Esophagus muscularis mucosa (tissue), 4 donors: ENCODE measurements at regions not wholly inside any gene's neighbourhood (a gene's known extent, or its start where the extent isn't known, plus 50 kb on each side); places are given as distances from the start of the nearest gene placed in this dataset.

Source experiments
- EP300 ChIP-seq: sonication (generic); formaldehyde crosslinking; IDR thresholded peaks from one replicate; pipeline ENCODE4 v1.6.1; 2017; ENCODE audit warnings: antibody characterized with exemption
- POLR2A ChIP-seq: fragments of 450-650 bp; IDR thresholded peaks from one replicate; pipeline ENCODE4 v1.6.1; 2017; ENCODE audit warnings: antibody characterized with exemption, moderate library complexity, mild to moderate bottlenecking, low read depth
- POLR2AphosphoS5 ChIP-seq, 2 donors: sonication (generic); formaldehyde crosslinking; IDR thresholded peaks; one replicate each; pipeline ENCODE4 v1.6.1; 2017; ENCODE audit warnings: antibody characterized with exemption in 2 of 2
- TF ChIP-seq, protein P1 (sequence below), 3 experiments: fragments of 200-600 bp in 2 of 3; fragments of 450-650 bp in 1 of 3; sonication (generic) in 2 of 3; IDR thresholded peaks; one replicate each; pipeline ENCODE4 v1.5.1; 2017 to 2019; ENCODE audit warnings: antibody characterized with exemption in 3 of 3, mild to moderate bottlenecking in 2 of 3, moderate library complexity in 1 of 3

DNA sequence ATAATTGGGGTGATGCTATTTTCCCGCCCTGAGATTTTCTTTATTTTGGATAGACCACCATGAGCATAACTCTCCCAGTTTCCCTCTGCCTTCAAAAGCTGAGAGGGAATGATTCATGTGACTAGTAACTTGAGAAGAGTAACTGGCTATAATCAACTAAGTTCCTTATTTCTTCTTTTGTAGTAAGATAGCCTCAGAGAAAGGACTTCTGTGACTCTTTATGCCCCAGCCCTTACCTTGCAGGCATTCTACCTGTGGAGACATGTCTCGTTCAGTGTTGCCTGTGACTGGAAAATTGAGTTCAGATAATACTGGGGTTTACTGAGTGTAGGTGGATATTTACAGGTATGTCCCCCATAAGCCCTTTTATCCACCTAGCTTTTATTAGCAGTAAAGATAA is 715.4 kb upstream of the HS3ST1 start:
- TF ChIP-seq, protein P1, sequence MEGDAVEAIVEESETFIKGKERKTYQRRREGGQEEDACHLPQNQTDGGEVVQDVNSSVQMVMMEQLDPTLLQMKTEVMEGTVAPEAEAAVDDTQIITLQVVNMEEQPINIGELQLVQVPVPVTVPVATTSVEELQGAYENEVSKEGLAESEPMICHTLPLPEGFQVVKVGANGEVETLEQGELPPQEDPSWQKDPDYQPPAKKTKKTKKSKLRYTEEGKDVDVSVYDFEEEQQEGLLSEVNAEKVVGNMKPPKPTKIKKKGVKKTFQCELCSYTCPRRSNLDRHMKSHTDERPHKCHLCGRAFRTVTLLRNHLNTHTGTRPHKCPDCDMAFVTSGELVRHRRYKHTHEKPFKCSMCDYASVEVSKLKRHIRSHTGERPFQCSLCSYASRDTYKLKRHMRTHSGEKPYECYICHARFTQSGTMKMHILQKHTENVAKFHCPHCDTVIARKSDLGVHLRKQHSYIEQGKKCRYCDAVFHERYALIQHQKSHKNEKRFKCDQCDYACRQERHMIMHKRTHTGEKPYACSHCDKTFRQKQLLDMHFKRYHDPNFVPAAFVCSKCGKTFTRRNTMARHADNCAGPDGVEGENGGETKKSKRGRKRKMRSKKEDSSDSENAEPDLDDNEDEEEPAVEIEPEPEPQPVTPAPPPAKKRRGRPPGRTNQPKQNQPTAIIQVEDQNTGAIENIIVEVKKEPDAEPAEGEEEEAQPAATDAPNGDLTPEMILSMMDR (IDR thresholded peaks at IDR 0.05) = no peak
- TF ChIP-seq POLR2A = no peak
- no peak for TF ChIP-seq POLR2AphosphoS5 (IDR thresholded peaks at IDR 0.05)
- no peak for TF ChIP-seq EP300
